Fibroblast of skin of back (primary cell): ENCODE measurements at regions not wholly inside any gene's neighbourhood (a gene's known extent, or its start where the extent isn't known, plus 50 kb on each side); places are given as distances from the start of the nearest gene placed in this dataset.
A peak's percentile ranks its signal among the peaks of the same experiment; 100 is the strongest.

ENCODE experiments used
- DNase-seq: peaks from one replicate; pipeline ENCODE4 v3.0.0-alpha.2; 2013

DNA sequence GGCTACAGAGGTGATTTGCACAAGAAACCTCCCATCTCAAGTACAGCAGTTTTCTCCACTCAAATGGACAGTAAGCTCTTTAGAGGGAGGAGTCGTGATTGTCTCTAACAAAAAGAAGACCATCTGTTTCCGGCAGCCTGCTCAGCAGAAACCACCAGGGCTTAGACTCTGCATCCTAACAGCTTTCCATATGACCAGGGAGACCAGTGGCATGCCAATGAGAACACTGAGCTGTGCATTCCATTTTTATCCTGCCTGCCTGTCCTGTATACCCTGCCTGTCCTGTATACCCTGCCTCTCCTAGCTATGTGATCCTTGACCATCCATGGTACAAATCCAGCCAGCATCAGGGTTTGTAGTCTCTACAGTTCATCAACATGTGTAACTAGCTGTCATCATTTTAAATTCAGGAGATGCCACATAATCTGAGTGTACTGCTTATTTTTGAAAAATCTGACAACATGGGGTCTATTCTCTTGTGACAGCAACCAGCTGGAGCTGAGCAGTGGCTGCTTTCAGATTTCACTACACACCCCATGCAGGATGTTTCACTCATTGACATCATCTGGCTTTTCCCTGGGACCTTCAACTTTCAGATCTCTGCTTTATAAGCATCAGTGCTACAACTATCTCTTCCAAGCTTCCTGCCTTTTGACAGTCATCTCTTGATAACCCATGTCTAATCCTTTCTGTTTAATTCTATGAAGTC lies 50.5 kb upstream of the POU2AF2 start:
- no peak for DNase-seq

DNA sequence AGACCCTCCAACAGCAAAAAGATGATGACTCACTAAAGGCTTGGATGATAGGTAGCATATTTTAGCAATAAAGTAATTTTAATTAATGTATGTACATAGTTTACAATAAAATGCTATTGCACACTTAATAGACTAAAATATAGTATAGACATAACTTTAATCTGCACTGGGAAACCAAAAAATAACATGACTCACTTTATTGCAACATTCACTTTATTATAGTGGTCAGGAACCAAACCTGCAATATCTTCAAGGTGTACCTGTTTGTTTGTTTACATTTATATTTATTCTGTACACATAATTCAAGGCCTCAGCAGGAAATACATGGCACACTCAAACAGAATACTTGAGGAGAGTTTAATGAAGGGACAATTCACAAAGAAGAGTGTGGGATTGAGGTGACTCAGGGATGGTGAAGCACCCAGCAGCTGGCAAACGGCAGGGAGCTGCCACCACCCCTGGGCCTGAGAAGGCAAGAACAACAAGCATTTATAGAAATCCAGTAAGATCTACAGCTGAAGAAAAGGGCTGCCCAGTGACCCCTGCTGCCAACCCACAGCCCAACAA lies 51.5 kb upstream of the POU2AF2 start:
- no peak for DNase-seq

DNA sequence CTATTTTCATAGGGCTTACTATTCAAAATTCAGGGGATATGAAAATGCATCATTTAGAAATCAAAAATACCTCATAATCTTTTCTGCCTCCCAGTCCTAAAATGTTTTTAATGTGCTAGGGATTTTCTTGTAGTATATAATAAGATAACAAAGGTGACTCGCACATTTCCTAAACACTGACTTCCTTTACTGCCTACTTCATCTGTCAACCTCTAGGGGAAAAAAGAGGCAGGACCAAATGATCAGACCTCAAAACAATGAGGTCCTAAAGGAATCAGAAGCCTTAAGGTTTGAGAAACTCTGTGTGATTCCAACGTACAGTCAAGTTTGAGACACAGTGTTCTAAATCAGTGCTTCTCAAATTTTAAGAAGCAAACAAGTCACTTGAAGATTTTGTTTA lies 56.1 kb upstream of the POU2AF2 start:
- peak; percentile 52 for DNase-seq

DNA sequence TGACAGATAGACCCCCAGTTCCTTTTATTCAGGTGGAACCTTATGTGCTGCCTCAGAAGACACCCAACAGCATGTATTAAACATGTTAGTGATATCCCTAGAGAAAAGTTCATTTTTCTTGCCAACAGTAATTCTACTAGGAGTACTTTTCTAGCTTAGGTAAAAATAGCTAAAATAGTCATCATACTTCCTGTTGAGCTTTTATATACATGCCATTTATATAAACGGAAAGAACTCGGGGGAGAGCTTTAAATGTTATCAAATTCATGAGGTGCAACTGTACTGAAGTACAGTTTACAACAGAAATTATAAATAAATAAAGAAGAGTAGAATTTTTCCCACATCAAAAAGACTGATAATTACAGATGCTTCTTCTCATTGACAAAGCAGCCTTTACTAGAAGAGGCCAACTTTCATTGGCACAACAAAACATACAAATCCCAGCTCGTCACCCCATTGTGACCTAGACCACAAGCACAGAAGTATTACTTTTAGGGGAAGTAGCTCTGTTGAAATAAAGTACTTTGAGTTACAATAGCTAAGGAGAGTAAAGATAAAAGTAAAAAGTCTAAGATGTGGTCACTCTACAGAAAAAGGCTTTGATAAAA lies 59.1 kb upstream of the POU2AF2 start:
- DNase-seq = no peak

DNA sequence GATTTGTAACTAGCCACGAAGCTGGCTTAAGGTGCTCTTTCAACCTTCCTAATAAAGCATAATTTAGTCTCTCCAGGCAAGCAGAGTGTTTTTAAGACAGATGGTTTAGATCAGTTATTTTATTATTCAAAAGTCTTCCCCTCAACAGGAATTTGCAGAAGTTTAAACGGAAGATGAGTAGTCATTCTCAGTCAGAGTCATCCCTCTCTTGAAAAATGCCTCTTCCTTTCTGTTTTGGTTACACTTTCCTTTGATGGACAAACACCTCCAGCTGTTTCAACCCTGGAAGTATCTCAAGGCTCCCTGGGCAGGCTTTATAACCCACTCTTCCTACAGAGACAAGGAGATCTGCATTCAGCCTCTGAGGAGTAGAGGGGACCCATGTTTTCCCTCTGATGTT lies 60.3 kb upstream of the POU2AF2 start:
- DNase-seq = peak; percentile 63

DNA sequence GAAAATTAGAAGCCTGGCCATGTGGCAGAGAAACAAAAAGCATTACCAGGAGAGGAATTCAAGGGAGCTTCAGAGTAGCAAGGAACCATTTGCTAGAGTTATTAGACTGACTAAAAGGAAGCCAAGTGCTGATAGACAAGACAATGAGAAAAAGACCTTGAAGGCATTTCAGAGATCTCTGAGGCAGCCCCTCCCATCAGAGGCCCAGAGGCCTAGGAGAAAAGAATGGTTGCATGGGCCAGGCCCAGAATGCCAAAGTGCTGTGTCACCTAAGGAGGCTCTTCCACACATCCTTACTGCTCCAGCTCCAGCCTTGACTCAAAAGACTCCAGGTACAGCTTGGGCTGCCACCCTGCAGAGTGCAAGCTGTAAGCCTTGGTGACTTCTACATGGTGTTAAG lies 61.8 kb upstream of the POU2AF2 start:
- peak; percentile 66 for DNase-seq

DNA sequence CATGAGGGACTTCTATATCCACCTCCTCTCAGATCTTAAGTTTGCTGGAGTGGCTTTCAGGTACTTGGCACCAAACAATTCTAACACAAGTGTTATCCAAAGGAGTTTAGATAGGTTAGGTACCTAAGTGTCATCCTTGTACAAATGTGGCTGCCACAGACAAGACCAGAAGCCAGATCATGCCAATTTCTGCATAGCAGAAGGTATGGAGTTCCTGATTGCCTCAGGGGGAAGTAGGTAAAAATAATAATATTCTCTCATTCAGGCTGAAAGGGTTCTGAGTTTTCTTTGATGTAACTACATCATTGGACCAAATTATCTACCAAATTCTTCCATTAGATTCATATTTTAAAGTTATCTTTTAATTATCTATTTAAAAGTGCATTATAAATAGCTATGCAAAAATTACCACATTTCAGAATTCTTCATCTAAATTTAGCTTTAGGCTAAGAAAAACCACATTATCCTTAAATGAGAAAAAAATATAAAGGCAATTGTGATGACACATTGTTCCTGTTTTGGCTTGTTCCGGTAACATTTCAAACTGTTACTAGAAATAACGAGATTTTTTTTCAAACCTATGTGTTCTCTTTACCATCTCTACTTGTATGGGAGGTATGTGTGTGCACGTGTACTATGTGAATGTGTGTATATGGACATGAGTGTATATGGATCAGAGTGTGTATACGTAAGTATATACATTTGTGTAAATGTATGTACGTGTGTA lies 66.2 kb upstream of the POU2AF2 start:
- DNase-seq = no peak

DNA sequence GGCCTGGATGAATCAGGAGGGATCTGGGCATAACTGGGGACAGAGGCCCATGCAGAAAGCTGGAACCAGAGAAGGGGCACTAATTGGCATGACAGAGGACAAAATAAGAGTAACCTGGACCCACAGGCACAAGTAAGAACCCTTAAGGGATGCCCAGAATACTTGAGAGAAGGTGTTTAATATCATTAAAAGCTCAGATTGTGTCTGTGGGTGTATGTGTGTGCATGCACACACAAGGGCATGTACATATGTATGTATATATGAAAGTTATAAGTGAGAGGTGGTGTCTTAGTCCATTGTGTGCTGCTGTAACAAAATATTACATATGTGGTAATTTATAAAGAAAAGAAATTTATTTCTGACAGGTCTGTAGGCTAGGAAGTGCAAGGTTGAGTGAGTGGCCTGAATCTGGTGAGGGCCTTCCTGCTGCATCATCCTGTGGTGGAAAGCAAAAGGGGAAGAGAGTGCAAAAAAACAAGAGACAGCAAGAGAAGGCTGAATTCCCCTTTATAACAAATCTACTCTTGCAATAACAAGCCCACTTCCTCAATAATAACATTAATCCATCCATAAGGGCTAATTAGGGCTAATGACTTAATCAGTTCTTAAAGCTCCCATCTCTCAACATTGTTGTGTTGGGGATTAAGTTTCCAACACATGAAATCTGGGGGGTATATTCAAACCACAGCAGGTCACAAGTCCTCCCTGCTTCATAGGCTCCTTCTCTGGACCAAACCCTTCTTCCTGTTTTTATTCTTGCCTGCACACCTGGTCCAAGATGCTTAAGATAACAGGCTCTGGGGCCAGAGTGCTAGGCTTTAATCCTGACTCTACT lies 68.3 kb upstream of the POU2AF2 start:
- no peak for DNase-seq

DNA sequence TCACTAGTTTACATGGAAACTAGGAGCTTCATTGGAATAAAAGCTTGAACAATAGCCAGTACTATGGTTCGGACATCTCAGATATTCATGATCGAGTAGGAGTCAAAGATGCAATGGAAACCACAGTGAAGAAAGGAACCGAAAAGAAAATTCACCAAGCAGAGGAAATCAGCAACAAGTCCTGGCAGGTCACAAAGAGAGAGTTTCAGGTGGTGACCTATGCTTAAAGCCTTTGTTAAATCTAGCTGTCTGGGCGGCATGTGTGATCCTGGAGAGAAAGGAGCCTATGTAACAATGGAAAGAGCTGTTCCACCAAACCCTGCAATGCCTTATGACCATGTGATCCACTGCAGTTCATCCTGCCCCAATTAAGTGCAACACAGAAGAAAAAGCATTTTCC lies 68.9 kb upstream of the POU2AF2 start:
- DNase-seq = no peak

DNA sequence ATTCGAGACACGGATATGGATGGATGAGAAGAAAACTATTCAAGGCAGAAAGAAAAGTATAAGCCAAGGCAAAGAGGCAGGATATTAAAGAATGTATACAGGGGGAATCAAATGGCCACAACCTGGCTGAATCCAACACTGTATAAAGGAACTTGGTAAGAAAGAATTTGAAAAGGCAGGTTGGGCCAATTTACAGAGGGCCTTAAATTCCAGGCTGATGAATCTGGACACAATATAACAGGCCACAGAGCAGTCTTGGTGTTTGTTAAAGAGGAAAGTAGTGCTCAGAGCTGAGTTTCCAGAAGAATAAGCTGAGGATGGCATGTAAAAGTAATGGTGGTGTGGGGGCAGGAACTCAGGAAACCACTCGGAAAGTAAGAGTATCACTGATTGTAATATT lies 72.3 kb upstream of the POU2AF2 start:
- DNase-seq = no peak

DNA sequence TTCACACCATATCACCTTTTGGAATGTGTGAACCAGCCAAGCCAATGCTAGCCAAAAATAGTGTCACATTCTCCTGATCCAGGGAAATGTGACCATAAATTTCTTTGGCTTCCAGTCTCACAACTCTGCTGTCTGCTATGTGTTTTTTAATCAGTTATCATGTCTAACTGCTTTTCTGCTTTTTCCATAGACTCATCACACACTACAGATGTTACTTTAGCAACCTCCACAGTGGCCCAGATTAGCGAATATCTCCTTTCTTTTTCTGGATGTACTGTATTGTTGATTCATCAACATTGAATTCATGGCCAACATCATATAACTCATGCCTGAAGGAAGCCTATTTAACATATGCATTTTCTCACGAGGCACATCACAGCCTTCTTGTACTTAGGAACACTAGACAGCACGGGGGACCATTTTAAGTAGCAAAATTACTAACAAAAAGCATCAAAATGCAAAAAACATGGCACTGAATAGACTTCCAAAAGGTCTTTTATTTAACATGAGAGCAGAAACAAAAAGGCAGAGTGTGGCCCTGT lies 73.1 kb upstream of the POU2AF2 start:
- DNase-seq = no peak

DNA sequence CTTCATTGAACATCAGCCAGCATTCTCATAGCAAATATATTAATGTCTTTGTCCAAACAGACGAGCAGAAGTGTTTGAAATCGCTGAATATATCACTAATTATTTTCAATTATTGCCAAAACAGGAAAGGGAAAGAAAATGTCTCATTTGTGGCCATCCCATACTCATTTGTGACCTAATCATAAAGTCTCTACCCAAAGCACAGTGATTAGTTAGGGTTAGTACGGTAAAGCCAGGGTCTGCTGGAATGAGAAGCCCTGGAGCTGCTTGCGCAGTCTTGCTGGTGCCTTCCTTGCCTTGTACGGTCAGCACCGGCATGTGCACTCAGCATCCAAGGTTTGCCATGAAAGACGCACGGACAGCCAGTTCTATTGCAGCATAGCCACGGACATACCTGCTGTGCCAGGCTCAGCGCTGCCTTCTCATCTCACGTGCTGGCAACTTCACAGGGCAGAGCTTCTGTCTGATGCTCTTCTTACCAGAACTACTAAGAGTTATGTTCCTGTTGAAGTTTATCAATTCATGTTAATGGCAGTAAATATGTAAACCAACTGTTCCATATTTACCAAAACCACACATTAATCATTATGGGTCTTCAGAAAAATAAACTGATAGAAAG lies 74.7 kb upstream of the POU2AF2 start:
- DNase-seq = no peak

DNA sequence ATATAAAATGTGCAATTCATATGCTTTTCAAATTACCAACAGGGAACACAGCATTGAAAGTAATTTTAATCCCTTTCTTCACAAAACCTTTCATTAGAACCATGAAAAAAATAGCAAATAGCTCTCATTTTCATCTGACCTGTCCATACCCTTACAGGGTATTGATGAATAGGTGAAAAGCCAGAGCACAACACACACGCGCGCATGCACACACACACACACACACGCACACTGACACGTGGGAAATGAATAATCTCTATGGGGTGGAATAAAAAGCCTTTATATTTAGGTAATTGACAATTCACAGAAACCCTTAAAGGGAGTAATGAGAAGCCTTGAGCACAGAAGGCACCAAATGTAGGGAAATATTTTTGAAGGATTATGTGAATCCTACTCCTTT lies 76.2 kb upstream of the POU2AF2 start:
- DNase-seq = no peak

DNA sequence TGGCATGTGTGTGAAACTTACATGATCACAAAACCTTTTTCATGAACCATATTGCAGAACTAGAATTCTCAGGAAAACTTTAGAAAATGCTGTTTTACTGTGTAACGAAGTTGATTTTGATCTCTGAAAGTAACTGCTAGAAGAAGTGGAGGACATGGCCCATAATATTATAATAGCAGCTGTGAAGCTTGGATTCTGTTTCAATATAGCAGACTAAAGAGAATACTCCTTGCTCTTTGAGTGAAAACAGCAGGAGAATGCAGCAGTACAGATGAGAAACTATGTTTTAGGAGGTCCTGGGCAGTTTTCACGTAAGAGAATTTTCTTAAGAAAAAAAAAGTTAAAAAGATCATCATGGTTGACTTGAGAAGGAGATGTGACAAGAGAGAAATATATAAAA lies 76.7 kb upstream of the POU2AF2 start:
- no peak for DNase-seq

DNA sequence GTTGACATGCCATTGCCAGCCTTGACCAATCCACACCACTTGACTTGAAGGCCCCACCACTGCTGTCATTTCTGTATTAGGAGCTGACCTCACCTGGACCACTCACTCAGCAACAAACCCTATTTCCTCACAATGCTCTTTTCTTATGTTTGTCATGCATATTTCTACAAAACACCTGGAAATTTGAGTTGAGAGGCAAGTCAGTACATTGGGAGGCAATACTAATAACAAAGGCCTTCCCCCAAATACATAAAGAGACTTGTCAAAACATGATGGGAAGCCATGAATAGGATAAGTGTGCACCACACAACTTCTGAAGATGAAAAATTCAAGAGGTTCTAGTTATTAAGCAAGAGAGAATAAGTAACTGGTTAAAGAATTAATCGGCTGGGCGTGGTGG lies 77.9 kb upstream of the POU2AF2 start:
- no peak for DNase-seq

DNA sequence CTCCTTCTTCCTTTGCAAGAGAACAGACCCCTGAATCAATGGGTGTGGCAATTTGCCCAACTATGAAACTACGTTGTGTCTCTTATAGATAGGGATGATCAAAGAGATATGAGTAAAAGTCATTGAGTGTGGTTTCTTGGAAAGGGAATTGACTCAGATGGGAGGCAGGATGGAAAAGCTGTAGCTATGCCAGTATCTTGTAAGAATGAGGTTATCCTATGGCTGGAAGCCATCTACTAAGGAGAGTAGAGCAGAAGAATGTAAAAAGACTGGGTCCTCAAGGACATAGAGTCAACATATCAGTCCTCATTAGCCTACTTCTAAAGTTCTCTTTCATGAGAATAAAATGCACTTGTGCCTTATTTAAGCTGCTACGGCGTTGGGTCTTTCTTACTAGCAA lies 78.9 kb upstream of the POU2AF2 start:
- no peak for DNase-seq

DNA sequence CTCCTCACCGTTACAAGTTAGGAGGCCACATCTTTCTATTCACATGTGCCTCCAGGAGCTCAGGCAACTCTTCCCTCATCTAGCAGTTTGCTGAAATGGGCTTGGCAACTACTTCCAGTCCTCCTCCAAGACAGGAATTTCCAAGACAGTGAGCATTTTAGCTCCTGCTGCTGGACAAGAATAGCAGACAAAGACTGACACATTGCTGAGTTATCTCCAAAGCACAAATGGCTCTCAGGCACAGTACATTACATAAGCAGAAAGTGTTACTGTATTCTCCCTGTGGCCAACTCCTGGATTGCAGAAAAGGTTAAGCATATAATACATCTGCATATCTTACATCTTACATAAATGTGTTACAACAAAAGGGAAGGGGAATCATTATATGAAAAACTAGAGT lies 83.2 kb upstream of the POU2AF2 start:
- peak; percentile 46 for DNase-seq

DNA sequence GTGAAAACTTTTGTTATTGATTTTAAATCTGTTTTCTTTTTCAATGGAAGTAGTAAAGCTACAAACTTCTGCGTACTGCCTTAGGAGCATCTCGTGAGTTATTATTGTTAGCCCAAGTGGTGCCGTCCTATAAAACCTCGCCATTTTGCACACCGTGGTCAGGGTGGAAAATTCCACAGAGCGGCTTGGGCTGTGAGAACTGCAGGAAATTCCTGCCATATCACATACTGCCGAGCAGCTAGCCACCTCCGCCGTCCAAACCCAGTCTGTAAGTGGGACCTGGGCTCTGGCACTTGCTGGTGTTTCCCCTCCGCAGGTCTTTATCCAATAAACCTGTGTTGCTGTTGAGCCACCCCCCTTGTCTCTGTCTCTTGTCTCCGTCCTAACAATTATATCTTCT lies 88.0 kb upstream of the POU2AF2 start:
- DNase-seq = no peak

DNA sequence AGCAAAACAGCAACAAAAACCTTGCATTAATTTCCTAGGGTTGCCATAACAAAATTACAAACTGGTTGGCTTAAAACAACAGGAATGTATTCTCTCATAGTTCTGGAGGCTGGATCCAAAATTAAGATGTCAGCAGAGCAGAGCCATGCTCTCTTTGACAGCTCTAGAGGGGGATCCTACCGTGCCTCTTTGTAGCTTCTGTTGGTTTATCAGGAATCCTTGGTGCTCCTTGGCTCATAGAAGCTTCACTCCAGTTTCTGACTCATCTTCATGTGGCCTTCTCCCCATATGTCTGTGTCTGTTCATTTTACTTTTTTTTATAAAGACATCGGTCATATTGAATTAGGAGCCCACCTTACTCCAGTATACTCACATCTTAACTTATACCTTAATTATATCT lies 90.5 kb upstream of the POU2AF2 start:
- peak; percentile 39 for DNase-seq

DNA sequence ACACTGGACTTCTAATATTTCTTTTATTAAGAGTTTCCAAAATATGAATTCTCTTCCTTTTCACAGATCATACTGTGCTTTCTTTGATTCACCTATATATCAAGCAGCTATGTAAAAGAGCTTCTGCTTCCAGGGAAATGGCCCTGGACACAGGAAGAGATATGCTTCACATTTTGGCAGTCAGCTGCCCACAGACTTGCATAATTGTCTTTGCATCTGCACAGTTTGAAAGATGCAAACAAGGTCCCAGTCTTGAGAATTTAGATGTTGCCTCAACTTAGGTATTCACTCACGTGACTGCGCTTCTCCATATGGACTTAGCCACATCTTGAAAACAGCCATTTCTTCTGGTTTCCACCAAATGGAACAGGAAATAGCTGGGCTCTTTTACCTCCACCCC lies 92.3 kb upstream of the POU2AF2 start:
- no peak for DNase-seq

DNA sequence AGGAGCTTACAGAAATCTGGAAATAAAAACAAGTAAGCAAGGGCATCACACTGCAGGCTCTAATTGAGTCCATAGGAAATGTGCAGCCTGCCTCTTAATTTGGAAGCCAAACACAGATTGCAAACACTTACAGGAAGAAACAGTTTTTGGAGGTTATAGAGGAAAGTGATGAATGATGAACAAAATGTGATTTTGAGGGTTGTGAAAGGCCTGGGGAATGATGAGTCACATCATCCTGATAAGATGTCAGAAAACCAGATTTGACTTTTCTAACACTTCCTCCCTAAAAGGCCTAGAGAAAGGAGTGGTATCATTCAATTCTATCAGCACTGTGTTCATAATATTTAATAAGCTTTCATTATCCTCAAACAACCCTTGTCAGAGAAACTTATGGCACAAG lies 96.6 kb upstream of the POU2AF2 start:
- DNase-seq = peak; percentile 30

DNA sequence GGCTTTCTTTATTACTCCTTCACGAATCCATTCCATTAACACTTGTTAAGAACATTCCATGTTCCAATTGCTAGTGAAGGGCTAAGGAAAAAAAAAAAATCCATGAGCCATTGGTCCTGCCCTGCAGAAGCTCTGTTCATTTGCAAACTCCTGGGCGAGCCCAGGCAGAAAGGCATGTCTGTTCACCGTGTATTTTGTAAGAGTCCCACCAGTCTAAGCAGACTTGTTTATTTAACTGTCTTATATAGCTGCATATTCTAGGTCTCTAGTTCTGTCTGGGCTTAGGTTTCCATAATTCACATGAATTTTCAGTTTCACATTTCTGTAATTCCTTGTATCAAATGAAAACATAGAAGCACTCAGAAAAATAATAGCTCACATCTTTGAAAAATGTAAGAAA lies 97.4 kb upstream of the POU2AF2 start:
- peak; percentile 68 for DNase-seq
